ENCODE measurements at regions not wholly inside any gene's neighbourhood (a gene's known extent, or its start where the extent isn't known, plus 50 kb on each side); places are given as distances from the start of the nearest gene placed in this dataset.
"Not testable (repeated sequence)": the region's sequence is repeated elsewhere in the genome, so short reads cannot be mapped to it uniquely, and the experiment has no call there.

GRCh38 chr6:113009682-113010081, 662.6 kb downstream of the RFPL4B start:
- no peak for DNase-seq

- no peak for DNase-seq
Observed at GRCh38 chr6:113010196-113010989, 663.3 kb downstream of the RFPL4B start.

- no peak for DNase-seq
Observed at GRCh38 chr6:113011389-113011788, 664.3 kb downstream of the RFPL4B start.

GRCh38 chr6:113011801-113012200, 664.7 kb downstream of the RFPL4B start:
- no peak for DNase-seq

GRCh38 chr6:113015249-113015648, 668.1 kb downstream of the RFPL4B start:
- no peak for DNase-seq

GRCh38 chr6:113017353-113017752, 670.2 kb downstream of the RFPL4B start:
- no peak for DNase-seq

GRCh38 chr6:113018351-113019151, 671.4 kb downstream of the RFPL4B start:
- DNase-seq, result no peak

- DNase-seq, result no peak
Observed at GRCh38 chr6:113019176-113019575, 672.0 kb downstream of the RFPL4B start.

GRCh38 chr6:113027780-113028179, 680.6 kb downstream of the RFPL4B start:
- DNase-seq, result no peak

- not testable (repeated sequence) for DNase-seq
Observed at GRCh38 chr6:113029161-113029560, 682.0 kb downstream of the RFPL4B start.

- no peak for DNase-seq
Observed at GRCh38 chr6:113031591-113032238, 684.6 kb downstream of the RFPL4B start.

- no peak for DNase-seq
Observed at GRCh38 chr6:113039005-113039404, 691.9 kb downstream of the RFPL4B start.

- DNase-seq, result no peak
Observed at GRCh38 chr6:113047148-113047547, 700.0 kb downstream of the RFPL4B start.

- DNase-seq, result no peak
Observed at GRCh38 chr6:113047932-113048331, 700.8 kb downstream of the RFPL4B start.

- no peak for DNase-seq
Observed at GRCh38 chr6:113048741-113049140, 701.6 kb downstream of the RFPL4B start.

GRCh38 chr6:113049190-113049589, 702.1 kb downstream of the RFPL4B start:
- DNase-seq, result no peak

GRCh38 chr6:113050010-113050858, 703.1 kb downstream of the RFPL4B start:
- no peak for DNase-seq

GRCh38 chr6:113050979-113051378, 703.8 kb downstream of the RFPL4B start:
- DNase-seq, result no peak

- DNase-seq, result no peak
Observed at GRCh38 chr6:113052506-113052905, 705.4 kb downstream of the RFPL4B start.

- no peak for DNase-seq
Observed at GRCh38 chr6:113055061-113055460, 707.9 kb downstream of the RFPL4B start.

GRCh38 chr6:113055998-113056397, 708.9 kb downstream of the RFPL4B start:
- DNase-seq, result no peak

- DNase-seq, result no peak
Observed at GRCh38 chr6:113057567-113058053, 710.5 kb downstream of the RFPL4B start.

Measured in inflammatory macrophage treated with lipopolysaccharide for 1 hour (primary cell).